HepG2 (cell line): ENCODE measurements at regions not wholly inside any gene's neighbourhood (a gene's known extent, or its start where the extent isn't known, plus 50 kb on each side); places are given as distances from the start of the nearest gene placed in this dataset.

Experiments used
- KLF6 ChIP-seq: IDR thresholded peaks from 2 replicates; pipeline ENCODE4 v1.8.0; 2016; ENCODE audit warnings: missing biosample characterization, missing genetic modification reagents
- PAXIP1 ChIP-seq: sonication (generic); formaldehyde crosslinking; conservative IDR thresholded peaks from 2 replicates; pipeline ENCODE4 v1.4.0; 2020; ENCODE audit warnings: mild to moderate bottlenecking, missing genetic modification reagents, moderate library complexity
- PRDM4 ChIP-seq: sonication (generic); formaldehyde crosslinking; IDR thresholded peaks from 2 replicates; pipeline ENCODE4 v1.9.0; 2021; ENCODE audit warnings: missing genetic modification reagents, borderline replicate concordance
- PREB ChIP-seq: sonication (generic); formaldehyde crosslinking; IDR thresholded peaks from 2 replicates; pipeline ENCODE4 v1.4.0; 2020; ENCODE audit warnings: missing genetic modification reagents
- SALL2 ChIP-seq: sonication (generic); formaldehyde crosslinking; IDR thresholded peaks from 2 replicates; pipeline ENCODE4 v1.8.1; 2023; ENCODE audit warnings: mild to moderate bottlenecking, missing genetic modification reagents, inconsistent platforms
- SIN3A ChIP-seq: IDR thresholded peaks from 2 replicates; pipeline ENCODE4 v1.6.1; 2011; ENCODE audit warnings: low read depth, mild to moderate bottlenecking, control low read depth, low read length, borderline replicate concordance
- TARDBP ChIP-seq: sonication (generic); formaldehyde crosslinking; IDR thresholded peaks from 2 replicates; pipeline ENCODE4 v1.8.0; 2022; ENCODE audit warnings: mild to moderate bottlenecking, missing genetic modification reagents
- TFDP1 ChIP-seq: IDR thresholded peaks from 2 replicates; pipeline ENCODE4 v1.6.1; 2016; ENCODE audit warnings: missing compliant biosample characterization, missing genetic modification reagents, borderline replicate concordance
- WIZ ChIP-seq: sonication (generic); formaldehyde crosslinking; IDR thresholded peaks from 2 replicates; pipeline ENCODE4 v1.5.1; 2020; ENCODE audit warnings: mild to moderate bottlenecking, missing genetic modification reagents
- ZBTB10 ChIP-seq: sonication (generic); formaldehyde crosslinking; IDR thresholded peaks from 2 replicates; pipeline ENCODE4 v1.4.0; 2020; ENCODE audit warnings: missing genetic modification reagents, borderline replicate concordance
- ZMAT5 ChIP-seq: sonication (generic); formaldehyde crosslinking; IDR thresholded peaks from 2 replicates; pipeline ENCODE4 v1.5.0; 2020; ENCODE audit warnings: mild to moderate bottlenecking, low read depth, missing genetic modification reagents, borderline replicate concordance
- ZNF343 ChIP-seq: sonication (generic); formaldehyde crosslinking; IDR thresholded peaks from 2 replicates; pipeline ENCODE4 v1.4.0; 2020; ENCODE audit warnings: mild to moderate bottlenecking, missing genetic modification reagents
- ZNF383 ChIP-seq: sonication (generic); formaldehyde crosslinking; IDR thresholded peaks from 2 replicates; pipeline ENCODE4 v1.4.0; 2020; ENCODE audit warnings: missing genetic modification reagents, mild to moderate bottlenecking, borderline replicate concordance
- ZNF569 ChIP-seq: sonication (generic); formaldehyde crosslinking; IDR thresholded peaks from 2 replicates; pipeline ENCODE4 v1.5.0; 2020; ENCODE audit warnings: mild to moderate bottlenecking, missing genetic modification reagents, moderate library complexity, borderline replicate concordance
- ZNF572 ChIP-seq: sonication (generic); formaldehyde crosslinking; IDR thresholded peaks from 2 replicates; pipeline ENCODE4 v1.5.1; 2020; ENCODE audit warnings: mild to moderate bottlenecking, missing genetic modification reagents
- ZNF775 ChIP-seq: sonication (generic); formaldehyde crosslinking; IDR thresholded peaks from 2 replicates; pipeline ENCODE4 v1.4.0; 2020; ENCODE audit warnings: missing genetic modification reagents, mild to moderate bottlenecking, moderate library complexity, borderline replicate concordance
- ZSCAN9 ChIP-seq: IDR thresholded peaks from 2 replicates; pipeline ENCODE4 v1.6.1; 2016; ENCODE audit warnings: borderline replicate concordance

- TF ChIP-seq PAXIP1 (0 out of 2 replicates have a peak, but pooled peaks have one; percentile 31), ZNF572 (no peak), SIN3A (peak; percentile 87; the same call in 1 of the 2 replicates), SALL2 (CRISPR knock-in tag) (peak; percentile 65; the same call in 1 of the 2 replicates), TFDP1 (CRISPR knock-in tag) (peak; percentile 62; the same call in 1 of the 2 replicates), ZBTB10 (CRISPR knock-in tag) (no peak), ZNF383 (no peak), TARDBP (CRISPR knock-in tag) (peak; percentile 37; the same call in 1 of the 2 replicates), KLF6 (CRISPR knock-in tag) (no peak), ZSCAN9 (CRISPR knock-in tag) (no peak), PREB (no peak), ZMAT5 (CRISPR knock-in tag) (no peak), ZNF569 (CRISPR knock-in tag) (no peak), PRDM4 (CRISPR knock-in tag) (no peak), ZNF343 (CRISPR knock-in tag) (no peak), WIZ (CRISPR knock-in tag) (no peak), ZNF775 (CRISPR knock-in tag) (no peak)
Observed at GRCh38 chr7:65269150-65269856, 104.4 kb upstream of the ZNF92 start (continued).
